ENCODE measurements at regions not wholly inside any gene's neighbourhood (a gene's known extent, or its start where the extent isn't known, plus 50 kb on each side); places are given as distances from the start of the nearest gene placed in this dataset.

GRCh38 chr10:64465653-64466052 is 944.5 kb downstream of the REEP3 start:
- TF ChIP-seq CTCF (IDR thresholded peaks at IDR 0.05; ENCODE audit: borderline replicate concordance, control extremely low read depth, extremely low read depth, insufficient read depth, missing control alignments): no peak
- in situ Hi-C loops (cut with MboI; ENCODE audit: low sequenced_read_pairs, unreplicated experiment): no loop called here
- no peak for DNase-seq (ENCODE audit: low spot score)

- in situ Hi-C loops (cut with MboI; ENCODE audit: low sequenced_read_pairs, unreplicated experiment): no loop called here
- no peak for TF ChIP-seq CTCF (IDR thresholded peaks at IDR 0.05; ENCODE audit: borderline replicate concordance, control extremely low read depth, extremely low read depth, insufficient read depth, missing control alignments)
- DNase-seq (ENCODE audit: low spot score): no peak
Observed at GRCh38 chr10:64468219-64468618, 947.0 kb downstream of the REEP3 start.

- TF ChIP-seq CTCF (IDR thresholded peaks at IDR 0.05; ENCODE audit: borderline replicate concordance, control extremely low read depth, extremely low read depth, insufficient read depth, missing control alignments): no peak
- in situ Hi-C loops (cut with MboI; ENCODE audit: low sequenced_read_pairs, unreplicated experiment): no loop called here
- DNase-seq (ENCODE audit: low spot score): no peak
Observed at GRCh38 chr10:64476506-64476905, 955.3 kb downstream of the REEP3 start.

GRCh38 chr10:64477791-64478190 is 956.6 kb downstream of the REEP3 start:
- no peak for TF ChIP-seq CTCF (IDR thresholded peaks at IDR 0.05; ENCODE audit: borderline replicate concordance, control extremely low read depth, extremely low read depth, insufficient read depth, missing control alignments)
- no peak for DNase-seq (ENCODE audit: low spot score)
- in situ Hi-C loops (cut with MboI; ENCODE audit: low sequenced_read_pairs, unreplicated experiment): no loop called here

GRCh38 chr10:64484811-64485330 is 963.7 kb downstream of the REEP3 start:
- DNase-seq (ENCODE audit: low spot score): no peak
- TF ChIP-seq CTCF (IDR thresholded peaks at IDR 0.05; ENCODE audit: borderline replicate concordance, control extremely low read depth, extremely low read depth, insufficient read depth, missing control alignments): no peak
- in situ Hi-C loops (cut with MboI; ENCODE audit: low sequenced_read_pairs, unreplicated experiment): no loop called here

- DNase-seq (ENCODE audit: low spot score): no peak
- in situ Hi-C loops (cut with MboI; ENCODE audit: low sequenced_read_pairs, unreplicated experiment): no loop called here
- TF ChIP-seq CTCF (IDR thresholded peaks at IDR 0.05; ENCODE audit: borderline replicate concordance, control extremely low read depth, extremely low read depth, insufficient read depth, missing control alignments): no peak
Observed at GRCh38 chr10:64486149-64486548, 964.9 kb downstream of the REEP3 start.

GRCh38 chr10:64486901-64487300 is 965.7 kb downstream of the REEP3 start:
- no peak for DNase-seq (ENCODE audit: low spot score)
- TF ChIP-seq CTCF (IDR thresholded peaks at IDR 0.05; ENCODE audit: borderline replicate concordance, control extremely low read depth, extremely low read depth, insufficient read depth, missing control alignments): no peak
- in situ Hi-C loops (cut with MboI; ENCODE audit: low sequenced_read_pairs, unreplicated experiment): no loop called here

Measured in GM13976 (cell line).